Stimulated activated CD4-positive, alpha-beta T cell treated with anti-CD3 and anti-CD28 coated beads, Interleukin-15, amount 100 ng/mL, for 48 hours (primary cell): ENCODE measurements at regions not wholly inside any gene's neighbourhood (a gene's known extent, or its start where the extent isn't known, plus 50 kb on each side); places are given as distances from the start of the nearest gene placed in this dataset.
"Not testable (repeated sequence)": the region's sequence is repeated elsewhere in the genome, so short reads cannot be mapped to it uniquely, and the experiment has no call there.

Experiments
- DNase-seq, 2 donors: peaks; one replicate each; pipeline ENCODE4 v3.0.0-alpha.2; 2020; ENCODE audit warnings: low read depth in 2 of 2

GRCh38 chr12:85573635-85574214 lies 262.5 kb downstream of the RASSF9 start:
- no peak for DNase-seq

GRCh38 chr12:85574291-85574690 lies 261.9 kb downstream of the RASSF9 start:
- DNase-seq, result no peak

- no peak for DNase-seq
Measured at GRCh38 chr12:85575120-85576096, 260.8 kb downstream of the RASSF9 start.

GRCh38 chr12:85580562-85581168 lies 255.5 kb downstream of the RASSF9 start:
- no peak for DNase-seq

GRCh38 chr12:85587158-85587557 lies 249.1 kb downstream of the RASSF9 start:
- DNase-seq, result no peak

GRCh38 chr12:85588221-85588620 lies 248.0 kb downstream of the RASSF9 start:
- no peak for DNase-seq

- no peak for DNase-seq
Measured at GRCh38 chr12:85600841-85601240, 235.4 kb downstream of the RASSF9 start.

GRCh38 chr12:85603556-85603955 lies 232.7 kb downstream of the RASSF9 start:
- no peak for DNase-seq

GRCh38 chr12:85606455-85606854 lies 229.8 kb downstream of the RASSF9 start:
- DNase-seq, result no peak

- DNase-seq, result no peak
Measured at GRCh38 chr12:85609778-85610177, 226.4 kb downstream of the RASSF9 start.

- DNase-seq, result no peak
Measured at GRCh38 chr12:85610194-85610593, 226.0 kb downstream of the RASSF9 start.

GRCh38 chr12:85616201-85616600 lies 220.0 kb downstream of the RASSF9 start:
- no peak for DNase-seq

GRCh38 chr12:85617307-85618091 lies 218.7 kb downstream of the RASSF9 start:
- DNase-seq, result no peak

GRCh38 chr12:85621041-85621440 lies 215.2 kb downstream of the RASSF9 start:
- DNase-seq, result no peak

GRCh38 chr12:85623763-85624162 lies 212.4 kb downstream of the RASSF9 start:
- no peak for DNase-seq

GRCh38 chr12:85625467-85625866 lies 210.7 kb downstream of the RASSF9 start:
- no peak for DNase-seq

- no peak for DNase-seq
Measured at GRCh38 chr12:85626001-85626783, 210.0 kb downstream of the RASSF9 start.

- no peak for DNase-seq
Measured at GRCh38 chr12:85626784-85627171, 209.4 kb downstream of the RASSF9 start.

- DNase-seq, result no peak
Measured at GRCh38 chr12:85627584-85627983, 208.6 kb downstream of the RASSF9 start.

- DNase-seq, result not testable (repeated sequence)
Measured at GRCh38 chr12:85628562-85628961, 207.6 kb downstream of the RASSF9 start.

GRCh38 chr12:85630851-85631250 lies 205.4 kb downstream of the RASSF9 start:
- no peak for DNase-seq
